Astrocyte of the cerebellum (primary cell): ENCODE measurements at regions not wholly inside any gene's neighbourhood (a gene's known extent, or its start where the extent isn't known, plus 50 kb on each side); places are given as distances from the start of the nearest gene placed in this dataset.

Experiments used
- DNase-seq: peaks from one replicate; pipeline ENCODE4 v3.0.0-alpha.2; 2011; ENCODE audit warnings: low read depth
- H3K4me3 ChIP-seq: 2 replicates; pipeline ENCODE4 v1.5.1; 2011; ENCODE audit warnings: mild to moderate bottlenecking, low read depth, low read length, moderate library complexity
- in situ Hi-C: cut with HindIII; loops from 2 replicates; pipeline ENCODE4 v1.10.0; 2017; ENCODE audit warnings: low sequenced_read_pairs
- TF ChIP-seq, protein P1 (sequence below): IDR thresholded peaks from 2 replicates; pipeline ENCODE4 v1.5.1; 2012; ENCODE audit warnings: low read length, low read depth, moderate library complexity, mild to moderate bottlenecking; ENCODE audit errors: missing control alignments

DNA sequence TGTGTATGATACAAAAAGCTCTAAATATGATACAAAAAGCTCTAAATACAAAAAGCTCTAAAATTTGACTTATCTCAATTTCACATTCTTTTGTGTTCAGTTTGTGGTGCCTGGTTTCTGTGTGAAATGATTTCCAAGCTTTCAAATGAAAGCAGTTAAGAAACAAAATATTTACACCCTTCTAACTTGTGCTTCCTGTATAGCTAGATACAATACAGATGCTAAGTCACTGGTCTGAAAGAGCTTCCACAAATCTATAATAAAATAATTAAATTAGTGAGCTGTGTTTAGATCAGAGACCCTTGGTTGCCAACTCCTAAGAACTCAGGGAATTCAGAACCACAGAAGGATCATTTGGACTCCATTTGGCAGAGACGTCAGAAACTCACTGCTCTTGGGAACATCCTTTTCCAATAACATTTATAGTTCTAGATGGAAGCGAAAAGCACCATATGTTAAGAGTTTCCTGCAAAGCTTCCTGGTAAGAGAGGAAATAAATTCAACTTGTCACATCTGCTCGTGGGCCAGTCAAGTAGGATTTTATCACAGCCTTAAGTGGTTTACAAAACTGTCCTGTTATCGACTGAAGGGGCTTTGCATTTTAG lies 1079.1 kb downstream of the ADGRL2 start:
- no peak overlapping the region for H3K4me3 ChIP-seq
- no peak for DNase-seq
- TF ChIP-seq, protein P1, sequence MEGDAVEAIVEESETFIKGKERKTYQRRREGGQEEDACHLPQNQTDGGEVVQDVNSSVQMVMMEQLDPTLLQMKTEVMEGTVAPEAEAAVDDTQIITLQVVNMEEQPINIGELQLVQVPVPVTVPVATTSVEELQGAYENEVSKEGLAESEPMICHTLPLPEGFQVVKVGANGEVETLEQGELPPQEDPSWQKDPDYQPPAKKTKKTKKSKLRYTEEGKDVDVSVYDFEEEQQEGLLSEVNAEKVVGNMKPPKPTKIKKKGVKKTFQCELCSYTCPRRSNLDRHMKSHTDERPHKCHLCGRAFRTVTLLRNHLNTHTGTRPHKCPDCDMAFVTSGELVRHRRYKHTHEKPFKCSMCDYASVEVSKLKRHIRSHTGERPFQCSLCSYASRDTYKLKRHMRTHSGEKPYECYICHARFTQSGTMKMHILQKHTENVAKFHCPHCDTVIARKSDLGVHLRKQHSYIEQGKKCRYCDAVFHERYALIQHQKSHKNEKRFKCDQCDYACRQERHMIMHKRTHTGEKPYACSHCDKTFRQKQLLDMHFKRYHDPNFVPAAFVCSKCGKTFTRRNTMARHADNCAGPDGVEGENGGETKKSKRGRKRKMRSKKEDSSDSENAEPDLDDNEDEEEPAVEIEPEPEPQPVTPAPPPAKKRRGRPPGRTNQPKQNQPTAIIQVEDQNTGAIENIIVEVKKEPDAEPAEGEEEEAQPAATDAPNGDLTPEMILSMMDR, result no peak
- in situ Hi-C loops, result loop anchor here (5.0 kb wide), 1 partner anchor 63 kb away; no protein-coding TSS in a partner anchor

DNA sequence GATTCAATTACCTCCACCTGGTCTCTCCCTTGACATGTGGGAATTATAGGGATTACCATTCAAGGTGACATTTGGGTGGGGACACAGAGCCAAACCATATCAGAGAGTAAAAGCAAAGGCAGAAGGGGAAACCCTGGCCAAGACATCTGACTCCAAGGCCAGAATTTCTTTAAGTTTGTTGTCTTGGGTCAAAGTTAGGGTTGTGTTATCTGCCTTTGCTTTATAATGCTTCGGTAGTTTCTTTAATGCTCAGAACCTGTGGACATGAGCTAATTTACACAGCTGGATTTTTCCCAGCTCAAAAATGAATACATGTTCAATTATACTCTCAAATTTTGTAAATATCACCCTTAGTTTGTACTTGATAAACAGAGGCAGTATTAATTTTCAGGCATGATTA lies 1074.4 kb downstream of the ADGRL2 start:
- TF ChIP-seq, protein P1, result no peak
- DNase-seq, result no peak
- in situ Hi-C loops, result loop anchor here (5.0 kb wide), 1 partner anchor 58 kb away; no protein-coding TSS in a partner anchor
- H3K4me3 ChIP-seq, result no peak overlapping the region

DNA sequence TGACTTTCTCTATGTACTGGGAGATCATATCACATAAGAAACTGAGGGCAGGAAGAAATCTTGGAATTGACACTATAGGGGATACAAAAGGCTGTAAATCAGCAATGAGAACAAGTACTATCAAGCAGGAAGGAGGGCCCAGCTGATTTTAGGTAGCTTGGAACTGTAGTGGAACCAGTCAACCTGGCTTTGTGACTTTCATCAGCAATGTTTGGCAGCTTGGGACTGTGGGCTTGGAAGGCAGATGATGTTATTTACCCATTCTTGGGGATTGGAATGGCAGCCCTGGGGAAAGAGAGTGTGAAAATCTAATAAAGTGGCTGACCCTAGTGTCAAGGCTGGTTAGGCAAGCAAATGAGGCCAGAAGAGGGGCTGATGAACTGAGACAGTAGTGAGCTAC lies 1073.3 kb downstream of the ADGRL2 start:
- in situ Hi-C loops, result no loop called here
- DNase-seq, result no peak
- TF ChIP-seq, protein P1, result no peak
- no peak overlapping the region for H3K4me3 ChIP-seq

DNA sequence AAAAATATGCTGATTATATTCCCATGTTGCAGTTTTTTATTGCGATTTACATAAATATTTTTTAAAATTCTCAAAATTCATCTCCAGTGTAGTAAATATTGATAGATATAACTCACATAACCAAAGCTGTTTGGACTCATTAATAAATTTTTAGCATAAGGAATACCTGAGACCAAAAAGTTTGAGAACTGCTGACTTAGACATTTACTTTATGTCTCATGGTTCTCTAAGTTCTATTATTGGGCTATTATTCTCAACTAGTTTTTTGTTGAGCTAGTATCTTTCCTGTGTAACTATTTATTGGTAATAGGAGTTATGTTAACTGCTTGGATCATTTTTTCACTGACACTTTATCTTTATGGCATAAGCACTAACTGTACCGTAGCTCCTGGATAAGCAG lies 1069.6 kb downstream of the ADGRL2 start:
- TF ChIP-seq, protein P1, result no peak
- in situ Hi-C loops, result no loop called here
- no peak overlapping the region for H3K4me3 ChIP-seq
- DNase-seq, result no peak

DNA sequence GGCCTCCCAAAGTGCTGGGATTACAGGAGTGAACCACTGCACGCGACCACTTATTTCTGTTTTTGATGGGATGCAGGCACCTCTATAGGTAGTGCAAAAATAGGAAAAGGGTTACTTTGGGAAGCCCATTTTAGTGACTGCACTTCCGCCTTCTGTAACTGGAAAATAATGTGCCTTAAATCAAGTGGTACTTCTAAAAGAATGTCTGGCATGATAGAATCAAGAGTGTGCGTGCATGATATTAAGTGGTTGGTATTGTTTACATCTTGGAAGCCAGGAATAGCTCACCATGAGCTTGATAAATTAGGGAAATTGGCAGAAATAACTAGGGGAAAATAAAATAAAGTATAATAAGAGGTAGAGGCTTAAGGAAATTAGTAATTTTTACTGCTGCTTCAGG lies 1067.0 kb downstream of the ADGRL2 start:
- in situ Hi-C loops, result no loop called here
- DNase-seq, result no peak
- TF ChIP-seq, protein P1, result no peak
- H3K4me3 ChIP-seq, result no peak overlapping the region

DNA sequence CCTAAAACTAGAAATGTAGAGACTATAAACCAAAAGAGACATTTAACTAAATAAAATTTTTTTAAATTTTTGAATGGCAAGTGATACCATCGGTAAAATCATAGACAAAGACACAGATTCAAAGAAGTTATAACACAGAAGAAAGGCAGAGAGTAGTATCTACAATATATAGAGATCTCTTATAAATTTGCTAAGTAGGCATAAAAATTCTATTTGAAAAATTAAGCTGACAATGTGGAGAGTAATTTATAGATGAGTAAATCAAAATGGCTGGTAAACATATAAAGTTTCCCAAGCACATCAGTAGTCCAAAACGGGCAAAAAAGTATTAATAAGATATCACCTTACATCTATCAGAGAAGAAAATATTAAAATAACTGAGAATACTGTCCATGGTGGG lies 1061.0 kb downstream of the ADGRL2 start:
- no peak for DNase-seq
- TF ChIP-seq, protein P1, result no peak
- H3K4me3 ChIP-seq, result no peak overlapping the region
- in situ Hi-C loops, result no loop called here

DNA sequence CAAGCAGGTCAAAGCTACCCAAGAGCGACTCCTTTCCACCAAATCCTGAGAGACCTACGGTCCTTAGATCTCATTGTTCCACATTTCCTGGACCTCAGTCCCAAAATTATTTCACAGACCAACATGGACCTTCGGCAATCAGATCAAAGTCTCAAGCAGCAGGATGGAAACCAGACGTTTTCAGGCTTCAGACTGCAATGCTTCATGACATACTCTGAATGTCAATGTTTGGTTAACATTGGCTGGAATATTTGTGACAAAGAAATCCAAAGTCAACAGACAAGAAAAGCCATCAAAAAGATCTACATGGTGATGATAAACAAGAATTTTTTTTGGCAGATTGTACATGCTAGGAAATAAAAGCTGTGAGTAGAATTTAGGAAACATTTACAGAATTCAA lies 1057.3 kb downstream of the ADGRL2 start:
- TF ChIP-seq, protein P1, result no peak
- in situ Hi-C loops, result no loop called here

More for the DNA sequence above, 1057.3 kb downstream of the ADGRL2 start:
- no peak for DNase-seq
- no peak overlapping the region for H3K4me3 ChIP-seq
